ENCODE measurements at regions not wholly inside any gene's neighbourhood (a gene's known extent, or its start where the extent isn't known, plus 50 kb on each side); places are given as distances from the start of the nearest gene placed in this dataset.

DNA sequence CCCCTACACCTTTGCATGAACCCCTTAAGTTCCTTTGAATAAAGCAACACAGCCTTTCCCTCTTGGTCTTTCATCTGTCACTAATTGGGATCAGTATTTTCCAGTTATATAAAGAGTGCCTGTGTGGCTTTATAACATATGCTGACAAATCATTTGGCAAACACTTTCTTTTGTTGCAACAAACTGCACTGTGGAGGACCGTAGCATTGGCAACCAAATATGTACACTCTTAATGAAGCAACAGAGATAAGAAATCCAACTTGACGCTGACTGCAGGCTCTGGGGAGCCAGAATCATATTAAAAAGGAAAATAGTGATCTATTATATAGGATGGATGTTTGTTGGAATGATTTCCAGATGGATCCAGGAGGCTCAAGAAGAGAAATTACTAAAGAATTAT is 120.1 kb upstream of the PRICKLE2 start:
- no peak overlapping the region for H3K9ac ChIP-seq (ENCODE audit: insufficient read depth, low read length, poor library complexity, severe bottlenecking)
- H3K4me2 ChIP-seq (replicated peaks; ENCODE audit: extremely low read depth, low read length, poor library complexity, severe bottlenecking), result no peak overlapping the region

DNA sequence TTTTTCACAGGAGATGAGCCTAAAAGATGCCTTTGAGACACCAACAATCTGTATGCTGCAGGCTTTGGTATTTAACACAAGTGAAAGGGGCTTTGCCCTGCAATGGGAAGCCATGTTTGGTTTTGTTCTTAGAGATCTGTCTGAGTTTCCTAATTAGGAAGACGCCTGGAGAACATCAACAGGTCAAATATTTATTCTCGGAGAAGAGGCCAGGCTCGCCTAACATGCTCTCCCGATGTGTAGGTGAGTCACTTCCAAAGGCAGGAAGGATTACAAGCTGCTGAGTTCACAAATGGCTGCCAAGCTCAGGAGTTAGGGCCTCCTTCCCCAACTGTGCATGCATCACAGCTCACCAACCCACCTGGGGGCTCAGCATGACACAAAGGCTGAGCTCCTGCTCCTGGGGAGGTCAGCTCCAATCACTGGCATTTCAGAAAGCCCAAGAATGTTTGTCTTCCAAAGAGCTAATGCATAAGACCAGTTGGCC is 119.5 kb upstream of the PRICKLE2 start:
- H3K4me3 ChIP-seq (replicated peaks in 1 of 3; ENCODE audit: low read depth in 2 of 3, low read length in 3 of 3), result no peak overlapping the region
- Mint-ChIP-seq H3K4me3 (no peak overlapping the region), H3K4me1 (no peaks in the 10 kb centered on the region), H3K9me3 (peaks cover 0 to 2% (median 0%) of the 10 kb centered on the region in 7 donors), H3K27ac (no peak overlapping the region), H3K27me3 (ENCODE audit: low read depth in 3 of 3) (peaks cover 2 to 8% (median 3%) of the 10 kb centered on the region in 3 donors), H3K36me3 (no peaks in the 10 kb centered on the region)
- intact Hi-C loops (cut with micrococcal nuclease), result no loop called here
- no peaks in the 10 kb centered on the region for H3K27me3 ChIP-seq (ENCODE audit: control insufficient read depth in 2 of 2, insufficient read depth in 2 of 2, low read length in 2 of 2)
- 76% methylated on average over 3 of the region's 4 CpGs for WGBS (ENCODE audit: insufficient coverage)
- H3K27ac ChIP-seq (ENCODE audit: low read depth in 1 of 2, low read length in 2 of 2), result no peak overlapping the region
- H3K79me2 ChIP-seq (ENCODE audit: insufficient read depth, low read length), result no peaks in the 10 kb centered on the region
- TF ChIP-seq, protein P1, sequence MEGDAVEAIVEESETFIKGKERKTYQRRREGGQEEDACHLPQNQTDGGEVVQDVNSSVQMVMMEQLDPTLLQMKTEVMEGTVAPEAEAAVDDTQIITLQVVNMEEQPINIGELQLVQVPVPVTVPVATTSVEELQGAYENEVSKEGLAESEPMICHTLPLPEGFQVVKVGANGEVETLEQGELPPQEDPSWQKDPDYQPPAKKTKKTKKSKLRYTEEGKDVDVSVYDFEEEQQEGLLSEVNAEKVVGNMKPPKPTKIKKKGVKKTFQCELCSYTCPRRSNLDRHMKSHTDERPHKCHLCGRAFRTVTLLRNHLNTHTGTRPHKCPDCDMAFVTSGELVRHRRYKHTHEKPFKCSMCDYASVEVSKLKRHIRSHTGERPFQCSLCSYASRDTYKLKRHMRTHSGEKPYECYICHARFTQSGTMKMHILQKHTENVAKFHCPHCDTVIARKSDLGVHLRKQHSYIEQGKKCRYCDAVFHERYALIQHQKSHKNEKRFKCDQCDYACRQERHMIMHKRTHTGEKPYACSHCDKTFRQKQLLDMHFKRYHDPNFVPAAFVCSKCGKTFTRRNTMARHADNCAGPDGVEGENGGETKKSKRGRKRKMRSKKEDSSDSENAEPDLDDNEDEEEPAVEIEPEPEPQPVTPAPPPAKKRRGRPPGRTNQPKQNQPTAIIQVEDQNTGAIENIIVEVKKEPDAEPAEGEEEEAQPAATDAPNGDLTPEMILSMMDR (IDR thresholded peaks at IDR 0.05), result no peak
- DNase-seq, result no peak
- no peaks in the 10 kb centered on the region for H3K4me1 ChIP-seq (ENCODE audit: control insufficient read depth in 1 of 2, insufficient read depth in 2 of 2, low read length in 2 of 2)
- no peaks in the 10 kb centered on the region for H3K36me3 ChIP-seq (replicated peaks in 1 of 2; ENCODE audit: control insufficient read depth in 1 of 2, insufficient read depth in 2 of 2, low read length in 2 of 2)
- no peak overlapping the region for H3K4me2 ChIP-seq (replicated peaks; ENCODE audit: extremely low read depth, low read length, poor library complexity, severe bottlenecking)
- peaks cover 0 to 3% of the 10 kb centered on the region in 2 donors for H3K9me3 ChIP-seq (replicated peaks in 1 of 2; ENCODE audit: control insufficient read depth in 1 of 2, insufficient read depth in 1 of 2, low read length in 2 of 2)
- no peak overlapping the region for H3K9ac ChIP-seq (ENCODE audit: insufficient read depth, low read length, poor library complexity, severe bottlenecking)
- no peak overlapping the region for H2AFZ ChIP-seq (ENCODE audit: insufficient read depth, low read depth, low read length, poor library complexity, severe bottlenecking)
- no peaks in the 10 kb centered on the region for H4K20me1 ChIP-seq (ENCODE audit: insufficient read depth, low read length)

More for the DNA sequence above, 120.1 kb upstream of the PRICKLE2 start:
- Mint-ChIP-seq H3K36me3 (no peaks in the 10 kb centered on the region), H3K9me3 (peaks cover 0 to 2% (median 0%) of the 10 kb centered on the region in 7 donors), H3K4me3 (no peak overlapping the region), H3K27ac (no peak overlapping the region), H3K4me1 (no peaks in the 10 kb centered on the region), H3K27me3 (ENCODE audit: low read depth in 3 of 3) (peaks cover 1 to 8% (median 2%) of the 10 kb centered on the region in 3 donors)
- no peak overlapping the region for H3K27ac ChIP-seq (ENCODE audit: low read depth in 1 of 2, low read length in 2 of 2)
- H3K79me2 ChIP-seq (ENCODE audit: insufficient read depth, low read length), result no peaks in the 10 kb centered on the region
- H4K20me1 ChIP-seq (ENCODE audit: insufficient read depth, low read length), result no peaks in the 10 kb centered on the region
- H3K27me3 ChIP-seq (ENCODE audit: control insufficient read depth in 2 of 2, insufficient read depth in 2 of 2, low read length in 2 of 2), result no peaks in the 10 kb centered on the region
- TF ChIP-seq, protein P1 (IDR thresholded peaks at IDR 0.05), result no peak
- intact Hi-C loops (cut with micrococcal nuclease), result no loop called here
- no peak overlapping the region for H3K4me3 ChIP-seq (replicated peaks in 1 of 3; ENCODE audit: low read depth in 2 of 3, low read length in 3 of 3)
- H3K4me1 ChIP-seq (ENCODE audit: control insufficient read depth in 1 of 2, insufficient read depth in 2 of 2, low read length in 2 of 2), result no peaks in the 10 kb centered on the region
- H3K9me3 ChIP-seq (replicated peaks in 1 of 2; ENCODE audit: control insufficient read depth in 1 of 2, insufficient read depth in 1 of 2, low read length in 2 of 2), result no peaks in the 10 kb centered on the region
- DNase-seq, result no peak
- no CpG with 5 or more reads among the region's 2 CpGs for WGBS (ENCODE audit: insufficient coverage)
- H2AFZ ChIP-seq (ENCODE audit: insufficient read depth, low read depth, low read length, poor library complexity, severe bottlenecking), result no peak overlapping the region
- no peaks in the 10 kb centered on the region for H3K36me3 ChIP-seq (replicated peaks in 1 of 2; ENCODE audit: control insufficient read depth in 1 of 2, insufficient read depth in 2 of 2, low read length in 2 of 2)

Data from CD14-positive monocyte (primary cell).